Esophagus squamous epithelium (tissue), 4 donors: ENCODE measurements at regions not wholly inside any gene's neighbourhood (a gene's known extent, or its start where the extent isn't known, plus 50 kb on each side); places are given as distances from the start of the nearest gene placed in this dataset.

ENCODE experiments used
- CTCF ChIP-seq, 6 experiments: fragments of 450-650 bp in 4 of 6; fragments of 200-600 bp in 2 of 6; sonication (generic) in 2 of 6; IDR thresholded peaks; one replicate each; pipeline ENCODE4 v1.5.1; 2016 to 2019; ENCODE audit warnings: antibody characterized with exemption in 6 of 6, mild to moderate bottlenecking in 4 of 6, moderate library complexity in 4 of 6
- POLR2A ChIP-seq, 4 donors: fragments of 450-650 bp; IDR thresholded peaks; one replicate each; pipeline ENCODE4 v1.6.1; 2017; ENCODE audit warnings: antibody characterized with exemption in 4 of 4, mild to moderate bottlenecking in 4 of 4, moderate library complexity in 3 of 4

- TF ChIP-seq CTCF (IDR thresholded peaks at IDR 0.05) (no peak), POLR2A (IDR thresholded peaks at IDR 0.05) (no peak)
Observed at GRCh38 chr20:60803335-60804055, 448.6 kb upstream of the CDH4 start.
